Uterus (tissue), 2 donors: ENCODE measurements at regions not wholly inside any gene's neighbourhood (a gene's known extent, or its start where the extent isn't known, plus 50 kb on each side); places are given as distances from the start of the nearest gene placed in this dataset.

Experiments used
- CTCF ChIP-seq, 4 experiments: fragments of 200-600 bp in 2 of 4; fragments of 450-650 bp in 2 of 4; sonication (generic) in 2 of 4; IDR thresholded peaks; one replicate each; pipeline ENCODE4 v1.5.1; 2016 to 2019; ENCODE audit warnings: antibody characterized with exemption in 4 of 4, mild to moderate bottlenecking in 2 of 4, moderate library complexity in 1 of 4
- POLR2A ChIP-seq, 2 donors: fragments of 450-650 bp; IDR thresholded peaks; one replicate each; pipeline ENCODE4 v1.6.1; 2016; ENCODE audit warnings: antibody characterized with exemption in 2 of 2, mild to moderate bottlenecking in 1 of 2, moderate library complexity in 1 of 2

- TF ChIP-seq CTCF (IDR thresholded peaks at IDR 0.05), result no peak
- TF ChIP-seq POLR2A (IDR thresholded peaks at IDR 0.05), result no peak
These were observed 1011.7 kb upstream of the GYPC start for GRCh38 chr2:125644257-125644656.
